GM21423 (cell line): ENCODE measurements at regions not wholly inside any gene's neighbourhood (a gene's known extent, or its start where the extent isn't known, plus 50 kb on each side); places are given as distances from the start of the nearest gene placed in this dataset.
A peak's percentile ranks its signal among the peaks of the same experiment; 100 is the strongest.

Source experiments
- ATAC-seq: cut with Tn5 transposase; IDR thresholded peaks from one replicate; pipeline ENCODE4 v1.9.1; 2021; ENCODE audit warnings: mild to moderate bottlenecking, moderate library complexity; ENCODE audit not compliant: unreplicated experiment

- no peak for ATAC-seq
Observed at GRCh38 chr12:13316587-13317246, 120.2 kb downstream of the EMP1 start.

GRCh38 chr12:13313886-13314285 is 117.4 kb downstream of the EMP1 start:
- no peak for ATAC-seq

- no peak for ATAC-seq
Observed at GRCh38 chr12:13311551-13311950, 115.0 kb downstream of the EMP1 start.

- no peak for ATAC-seq
Observed at GRCh38 chr12:13307143-13307816, 110.8 kb downstream of the EMP1 start.

- no peak for ATAC-seq
Observed at GRCh38 chr12:13304924-13305323, 108.4 kb downstream of the EMP1 start.

- ATAC-seq, result no peak
Observed at GRCh38 chr12:13299457-13299856, 102.9 kb downstream of the EMP1 start.

- no peak for ATAC-seq
Observed at GRCh38 chr12:13293096-13293495, 96.6 kb downstream of the EMP1 start.

GRCh38 chr12:13289653-13290289 is 93.2 kb downstream of the EMP1 start:
- no peak for ATAC-seq

- no peak for ATAC-seq
Observed at GRCh38 chr12:13288937-13289652, 92.6 kb downstream of the EMP1 start.

- ATAC-seq, result no peak
Observed at GRCh38 chr12:13288501-13288900, 92.0 kb downstream of the EMP1 start.

- no peak for ATAC-seq
Observed at GRCh38 chr12:13283867-13284266, 87.3 kb downstream of the EMP1 start.

GRCh38 chr12:13282861-13283260 is 86.3 kb downstream of the EMP1 start:
- no peak for ATAC-seq

- peak; percentile 79 for ATAC-seq
Observed at GRCh38 chr12:13278249-13278787, 81.8 kb downstream of the EMP1 start.

- ATAC-seq, result no peak
Observed at GRCh38 chr12:13277293-13277692, 80.8 kb downstream of the EMP1 start.

GRCh38 chr12:13275241-13276085 is 78.9 kb downstream of the EMP1 start:
- ATAC-seq, result no peak

- no peak for ATAC-seq
Observed at GRCh38 chr12:13273850-13274249, 77.3 kb downstream of the EMP1 start.

GRCh38 chr12:13273097-13273496 is 76.6 kb downstream of the EMP1 start:
- ATAC-seq, result no peak

- no peak for ATAC-seq
Observed at GRCh38 chr12:13270817-13271216, 74.3 kb downstream of the EMP1 start.
